ENCODE measurements at regions not wholly inside any gene's neighbourhood (a gene's known extent, or its start where the extent isn't known, plus 50 kb on each side); places are given as distances from the start of the nearest gene placed in this dataset.
"Not testable (repeated sequence)": the region's sequence is repeated elsewhere in the genome, so short reads cannot be mapped to it uniquely, and the experiment has no call there.

- not testable (repeated sequence) for DNase-seq
Observed at GRCh38 chr6:51159260-51159659, 340.6 kb downstream of the TFAP2B start.

- no peak for DNase-seq
Observed at GRCh38 chr6:51161752-51162151, 343.1 kb downstream of the TFAP2B start.

GRCh38 chr6:51163843-51164529 lies 345.3 kb downstream of the TFAP2B start:
- DNase-seq: no peak

- DNase-seq: no peak
Observed at GRCh38 chr6:51166914-51167313, 348.2 kb downstream of the TFAP2B start.

DNA sequence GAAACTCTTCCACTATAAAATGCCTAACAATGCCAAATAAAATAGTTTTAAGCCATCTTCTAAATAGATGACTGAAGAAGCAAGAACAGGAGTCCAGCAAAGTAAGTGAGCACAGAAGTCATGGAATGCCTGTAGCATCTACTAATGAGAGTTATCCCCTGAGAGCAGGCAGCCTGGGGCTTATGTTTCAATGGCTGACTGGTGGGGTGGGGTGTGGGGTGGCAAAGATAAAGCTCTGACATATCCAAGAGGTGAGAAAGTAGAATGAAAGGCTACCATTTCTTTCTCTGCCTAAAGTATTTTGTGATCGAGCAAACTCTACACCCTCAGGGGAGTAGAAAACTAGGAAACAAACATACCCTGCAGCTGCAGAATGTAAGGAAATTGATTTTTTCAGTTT lies 348.8 kb downstream of the TFAP2B start:
- no peak for DNase-seq

GRCh38 chr6:51182827-51183226 lies 364.2 kb downstream of the TFAP2B start:
- DNase-seq: no peak

DNA sequence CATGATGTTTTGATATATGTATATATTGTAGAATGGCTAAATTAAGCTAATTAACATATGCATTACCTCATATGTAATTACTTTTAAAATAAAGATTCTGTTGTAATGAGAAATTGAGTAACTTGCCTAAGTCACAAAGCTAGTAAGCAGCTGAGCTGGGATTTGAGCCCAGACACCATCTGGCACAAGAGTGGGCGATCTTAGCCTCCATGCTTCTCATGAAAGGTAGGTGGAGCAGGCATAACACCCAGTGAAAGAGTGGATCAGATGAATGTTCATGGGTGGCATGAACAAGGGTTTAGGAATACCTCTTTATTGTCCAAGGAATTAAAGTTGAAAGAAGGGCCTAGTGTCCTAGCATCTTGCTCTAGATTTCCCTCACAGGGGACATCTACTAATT lies 365.4 kb downstream of the TFAP2B start:
- DNase-seq: no peak

DNA sequence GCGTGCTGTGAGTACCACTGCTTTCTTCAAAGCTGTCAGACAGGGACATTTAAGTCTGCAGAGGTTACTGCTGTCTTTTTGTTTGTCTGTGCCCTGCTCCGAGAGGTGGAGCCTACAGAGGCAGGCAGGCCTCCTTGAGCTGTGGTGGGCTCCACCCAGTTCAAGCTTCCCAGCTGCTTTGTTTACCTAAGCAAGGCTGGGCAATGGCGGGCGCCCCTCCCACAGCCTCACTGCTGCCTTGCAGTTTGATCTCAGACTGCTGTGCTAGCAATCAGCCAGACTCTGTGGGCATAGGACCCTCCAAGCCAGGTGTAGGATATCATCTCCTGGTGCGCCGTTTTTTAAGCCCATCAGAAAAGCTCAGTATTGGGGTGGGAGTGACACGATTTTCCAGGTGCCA lies 374.5 kb downstream of the TFAP2B start:
- DNase-seq: not testable (repeated sequence)

DNA sequence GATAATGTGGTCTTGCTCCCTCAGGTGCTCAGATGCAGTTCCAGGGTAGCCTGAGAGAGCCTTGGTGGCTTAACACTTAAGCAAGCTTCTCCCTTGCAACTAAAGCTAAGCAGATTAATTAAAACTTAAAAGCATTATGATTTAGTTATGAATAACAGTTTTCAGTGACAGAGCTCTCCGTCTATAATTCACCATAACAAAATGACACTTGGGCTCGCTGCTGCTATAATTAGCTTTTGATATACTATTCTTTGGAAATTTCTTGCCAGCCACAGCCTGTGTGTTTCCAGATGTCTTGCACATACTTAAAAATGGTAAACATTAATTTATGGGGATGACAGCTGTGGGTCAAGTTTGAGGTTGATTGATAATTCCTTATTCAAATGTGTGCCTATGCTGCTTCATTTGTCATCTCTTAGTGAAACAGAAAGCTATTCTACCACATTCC lies 380.5 kb downstream of the TFAP2B start:
- no peak for DNase-seq

DNA sequence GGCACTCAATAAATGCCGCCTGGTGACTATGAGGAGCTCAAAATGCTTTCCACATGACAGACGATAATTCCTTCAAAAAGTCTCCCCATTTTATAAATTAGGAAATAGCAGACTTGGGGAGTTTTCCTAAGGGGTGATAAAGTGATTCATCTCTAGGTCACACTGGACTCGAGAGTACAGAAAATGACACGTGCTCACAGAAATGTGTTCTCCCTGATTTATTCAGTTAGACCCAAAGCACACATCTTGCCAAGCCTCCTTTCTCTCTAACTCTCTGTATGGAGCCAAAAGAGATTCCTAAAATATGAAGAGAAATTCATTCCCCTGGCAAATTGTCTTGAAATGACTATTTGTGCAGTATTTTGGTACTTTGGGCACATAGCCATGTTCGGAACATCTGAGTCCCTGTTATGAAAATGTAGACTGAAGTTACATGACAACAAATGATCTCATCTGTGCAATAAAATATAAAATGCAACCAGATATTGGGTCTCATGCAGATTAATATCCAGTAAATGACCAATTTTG lies 381.1 kb downstream of the TFAP2B start:
- no peak for DNase-seq

GRCh38 chr6:51200676-51201075 lies 382.0 kb downstream of the TFAP2B start:
- no peak for DNase-seq

GRCh38 chr6:51202653-51203052 lies 384.0 kb downstream of the TFAP2B start:
- DNase-seq: not testable (repeated sequence)

DNA sequence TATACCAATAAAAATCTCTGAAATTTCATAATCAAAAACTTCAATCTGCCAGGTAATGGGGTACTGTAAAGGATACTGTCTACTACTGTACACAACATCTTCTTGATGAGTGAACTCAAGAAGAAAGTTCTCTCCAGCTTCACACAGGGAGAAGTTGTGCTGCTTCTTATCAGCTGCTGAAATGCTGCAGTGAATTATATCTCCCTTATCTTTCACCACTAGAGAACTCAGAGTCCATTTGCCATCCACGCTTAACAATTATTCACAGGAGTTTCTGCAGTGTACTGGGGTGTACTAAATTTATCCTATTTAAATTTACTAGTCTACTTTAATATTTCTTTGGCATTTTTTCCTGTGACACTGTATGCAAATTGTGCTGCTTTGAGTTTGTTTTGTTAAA lies 384.8 kb downstream of the TFAP2B start:
- no peak for DNase-seq

DNA sequence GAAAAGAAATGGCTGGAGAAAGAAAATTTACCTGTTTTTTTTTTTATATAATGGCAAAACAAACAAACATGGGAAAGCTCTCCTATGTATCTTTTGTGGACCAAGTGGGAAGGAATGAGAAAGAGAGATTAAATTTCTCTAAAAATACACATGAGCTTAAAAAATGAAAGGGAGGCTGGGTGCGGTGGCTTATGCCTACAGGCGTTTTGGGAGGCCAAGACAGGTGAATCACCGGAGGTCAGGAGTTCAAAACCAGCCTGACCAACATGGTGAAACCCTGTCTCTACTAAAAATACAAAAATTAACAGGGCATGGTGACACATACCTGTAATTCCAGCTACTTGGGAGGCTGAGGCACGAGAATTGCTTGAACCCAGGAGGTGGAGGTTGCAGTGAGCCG lies 388.0 kb downstream of the TFAP2B start:
- DNase-seq: not testable (repeated sequence)

GRCh38 chr6:51209651-51210050 lies 391.0 kb downstream of the TFAP2B start:
- DNase-seq: no peak

DNA sequence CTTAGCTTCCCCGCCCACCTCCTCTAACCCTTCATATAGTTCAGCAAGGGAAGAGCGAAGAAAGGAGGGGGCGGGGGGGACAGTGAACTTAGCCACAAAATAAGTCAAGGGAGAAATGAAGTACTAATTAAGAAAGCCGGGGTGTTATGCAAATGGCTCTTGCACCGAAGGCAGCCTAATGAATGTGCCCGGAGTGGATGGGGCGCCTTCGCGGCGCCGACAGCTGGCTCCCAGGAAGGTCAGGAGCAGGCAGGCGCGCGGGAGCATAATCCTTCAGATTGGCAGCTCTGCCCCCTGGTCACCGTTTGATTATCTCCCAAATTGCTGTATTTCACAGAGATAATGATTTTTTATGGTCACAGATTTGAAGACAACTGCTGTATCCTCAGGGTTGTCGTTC lies 395.1 kb downstream of the TFAP2B start:
- DNase-seq: no peak

DNA sequence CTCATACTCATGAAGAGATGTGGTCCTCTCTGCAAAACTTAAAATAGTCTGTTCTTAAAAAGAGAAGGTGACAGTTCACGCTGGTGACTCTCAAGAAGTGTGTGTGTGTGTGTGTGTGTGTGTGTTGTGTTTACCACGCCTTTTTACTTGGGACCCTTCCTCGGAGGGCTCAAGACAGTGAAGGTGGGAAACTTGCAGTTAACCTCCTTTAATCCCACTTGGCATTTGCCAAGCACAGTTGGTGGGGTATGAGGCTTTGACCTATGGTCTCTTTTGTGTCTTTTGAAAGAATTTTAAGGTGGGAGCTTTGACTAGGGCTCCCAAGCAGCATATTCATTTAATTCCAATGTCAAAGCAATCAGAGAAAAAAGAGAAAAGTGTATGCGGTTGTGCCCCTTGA lies 395.8 kb downstream of the TFAP2B start:
- peak in 1 of 5 experiments; percentile 2 for DNase-seq

DNA sequence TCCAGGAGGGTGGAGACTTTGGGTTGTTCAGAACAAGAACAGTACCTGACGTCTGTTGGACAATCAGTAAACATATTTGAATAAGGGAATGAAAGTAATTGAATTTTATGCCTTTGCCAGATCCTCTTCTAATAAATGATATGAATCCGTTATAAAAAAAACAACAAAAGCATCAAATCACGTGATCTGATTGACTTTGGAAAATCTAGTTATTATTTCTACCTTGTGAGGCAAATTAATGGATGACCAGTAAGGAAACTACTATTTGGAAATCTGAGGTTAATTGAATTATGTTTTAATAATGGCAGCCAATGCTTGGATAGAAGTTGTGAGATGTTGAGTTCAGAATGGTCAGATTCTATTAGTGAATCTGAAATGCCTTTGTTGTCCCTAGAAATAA lies 399.5 kb downstream of the TFAP2B start:
- DNase-seq: no peak

DNA sequence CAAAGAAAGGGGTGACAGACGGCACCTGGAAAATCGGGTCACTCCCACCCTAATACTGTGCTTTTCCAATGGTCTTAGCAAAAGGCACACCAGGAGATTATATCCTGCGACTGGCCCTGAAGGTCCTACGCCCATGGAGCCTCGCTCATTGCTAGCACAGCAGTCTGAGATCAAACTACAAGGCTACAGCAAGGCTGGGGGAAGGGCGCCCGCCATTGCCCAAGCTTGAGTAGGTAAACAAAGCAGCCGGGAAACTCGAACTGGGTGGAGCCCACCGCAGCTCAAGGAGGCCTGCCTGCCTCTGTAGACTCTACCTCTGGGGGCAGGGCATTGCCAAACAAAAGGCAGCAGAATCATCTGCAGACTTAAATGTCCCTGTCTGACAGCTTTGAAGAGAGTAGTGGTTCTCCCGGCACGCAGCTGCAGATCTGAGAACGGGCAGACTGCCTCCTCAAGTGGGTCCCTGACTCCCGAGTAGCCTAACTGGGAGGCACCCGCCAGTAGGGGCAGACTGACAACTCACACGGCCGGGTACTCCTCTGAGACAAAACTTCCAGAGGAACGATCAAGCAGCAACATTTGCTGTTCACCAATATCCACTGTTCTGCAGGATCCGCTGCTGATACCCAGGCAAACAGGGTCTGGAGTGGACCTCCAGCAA lies 406.0 kb downstream of the TFAP2B start:
- DNase-seq: not testable (repeated sequence)

GRCh38 chr6:51241376-51241775 lies 422.7 kb downstream of the TFAP2B start:
- DNase-seq: no peak

DNA sequence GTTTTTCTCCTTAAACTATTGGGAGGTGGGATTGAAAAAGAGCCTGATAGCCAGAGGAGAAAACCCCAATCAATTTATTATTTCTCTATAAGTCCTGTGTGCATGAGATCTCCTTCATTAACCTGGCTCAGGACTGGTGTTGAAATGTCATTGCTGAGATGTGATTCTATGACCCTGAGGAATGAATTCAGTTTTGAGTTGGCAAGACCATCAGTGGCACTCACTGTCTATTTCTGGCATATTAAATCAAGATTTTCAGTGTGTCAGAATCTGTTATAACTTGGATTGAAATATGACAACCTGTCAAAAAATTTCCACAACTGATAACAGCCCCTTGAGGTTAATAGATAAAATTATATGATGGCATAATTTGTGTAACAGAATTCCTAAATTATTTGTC lies 431.1 kb downstream of the TFAP2B start:
- DNase-seq: no peak

DNA sequence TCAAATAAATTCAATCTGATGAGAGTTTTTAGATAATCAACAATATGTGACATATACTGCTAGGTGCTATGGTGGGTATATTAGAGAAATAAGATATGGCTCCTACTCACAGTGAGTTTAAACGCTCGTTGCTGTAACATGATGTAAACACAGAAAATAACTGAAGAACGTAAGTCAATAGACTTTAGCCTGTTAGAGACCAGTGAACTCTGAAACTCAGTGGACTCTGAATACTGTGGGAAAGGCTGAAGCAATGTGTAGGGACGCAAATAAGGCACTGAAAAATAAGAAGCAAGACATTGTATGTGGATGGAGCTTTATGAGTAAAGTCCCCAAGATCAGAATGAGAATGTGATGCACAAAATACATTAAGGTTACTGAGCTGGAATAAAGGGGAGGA lies 431.6 kb downstream of the TFAP2B start:
- no peak for DNase-seq

GRCh38 chr6:51257938-51258337 lies 439.3 kb downstream of the TFAP2B start:
- DNase-seq: no peak

DNA sequence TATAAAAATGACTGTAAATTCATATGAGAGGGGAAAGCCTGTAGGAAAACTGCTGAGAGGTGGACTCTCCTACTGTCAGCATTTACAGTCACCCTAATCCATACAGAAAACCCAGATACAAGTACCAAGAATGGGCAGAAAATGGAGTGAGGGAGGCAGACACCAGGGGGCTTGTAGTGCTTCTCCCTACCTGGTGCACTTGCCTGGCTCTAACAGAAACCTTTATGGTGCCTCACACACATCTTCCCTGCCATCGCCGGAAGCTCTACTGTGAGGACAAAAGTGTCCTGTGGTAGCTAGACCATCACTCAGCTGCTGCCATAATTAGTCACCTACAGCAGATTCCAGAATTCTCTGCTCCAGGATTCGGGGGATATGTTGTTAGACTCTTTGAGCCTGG lies 441.3 kb downstream of the TFAP2B start:
- no peak for DNase-seq

All from T-helper 2 cell (primary cell).